Cardiac muscle cell (in vitro differentiated cells and primary cell): ENCODE measurements at regions not wholly inside any gene's neighbourhood (a gene's known extent, or its start where the extent isn't known, plus 50 kb on each side); places are given as distances from the start of the nearest gene placed in this dataset.

Experiments used
- DNase-seq, 2 donors: peaks; one replicate each; pipeline versions ENCODE4 v3.0.0 to v3.0.0-alpha.2; 2010 to 2017; ENCODE audit warnings: low read depth in 1 of 2, low spot score in 1 of 2
- H3K27ac ChIP-seq: fragments of 200-600 bp; sonication (generic); 2 replicates; pipeline ENCODE4 v1.5.1; 2016
- H3K27me3 ChIP-seq: fragments of 200-600 bp; sonication (generic); 2 replicates; pipeline ENCODE4 v1.6.0; 2016; ENCODE audit warnings: control low read depth
- H3K36me3 ChIP-seq: fragments of 200-600 bp; sonication (generic); 2 replicates; pipeline ENCODE4 v1.5.1; 2016; ENCODE audit warnings: control low read depth
- H3K4me1 ChIP-seq: fragments of 200-600 bp; sonication (generic); 2 replicates; pipeline ENCODE4 v1.8.1; 2017; ENCODE audit warnings: low read depth, mild to moderate bottlenecking, mixed run types
- H3K4me3 ChIP-seq: fragments of 200-600 bp; sonication (generic); 2 replicates; pipeline ENCODE4 v1.5.1; 2016; ENCODE audit warnings: mild to moderate bottlenecking
- H3K9me3 ChIP-seq: fragments of 200-600 bp; sonication (generic); 2 replicates; pipeline ENCODE4 v1.5.1; 2017; ENCODE audit warnings: low read depth, mild to moderate bottlenecking, control low read depth
- CTCF ChIP-seq: IDR thresholded peaks from 2 replicates; pipeline ENCODE4 v1.5.1; 2012; ENCODE audit warnings: low read depth, mild to moderate bottlenecking, low read length

- Histone ChIP-seq H3K4me1 (no peaks in the 10 kb centered on the region), H3K36me3 (no peaks in the 10 kb centered on the region), H3K4me3 (no peak overlapping the region), H3K27me3 (no peaks in the 10 kb centered on the region), H3K27ac (no peak overlapping the region), H3K9me3 (no peaks in the 10 kb centered on the region)
- no peak for DNase-seq
- TF ChIP-seq CTCF = no peak
Measured at GRCh38 chr5:3660630-3661029, 65.0 kb downstream of the IRX1 start.

- no peak for TF ChIP-seq CTCF
- Histone ChIP-seq H3K27ac (no peak overlapping the region), H3K4me3 (no peak overlapping the region), H3K9me3 (no peaks in the 10 kb centered on the region), H3K36me3 (no peaks in the 10 kb centered on the region), H3K4me1 (no peaks in the 10 kb centered on the region), H3K27me3 (no peaks in the 10 kb centered on the region)
- no peak for DNase-seq
Measured at GRCh38 chr5:3661755-3662296, 66.2 kb downstream of the IRX1 start.

- Histone ChIP-seq H3K27me3 (no peaks in the 10 kb centered on the region), H3K4me3 (no peak overlapping the region), H3K4me1 (no peaks in the 10 kb centered on the region), H3K9me3 (no peaks in the 10 kb centered on the region), H3K27ac (no peak overlapping the region), H3K36me3 (no peaks in the 10 kb centered on the region)
- TF ChIP-seq CTCF = no peak
- DNase-seq = no peak
Measured at GRCh38 chr5:3662344-3662743, 66.7 kb downstream of the IRX1 start.

GRCh38 chr5:3671337-3671736 is 75.7 kb downstream of the IRX1 start:
- Histone ChIP-seq H3K4me3 (no peak overlapping the region), H3K27me3 (no peaks in the 10 kb centered on the region), H3K9me3 (no peaks in the 10 kb centered on the region), H3K36me3 (no peaks in the 10 kb centered on the region), H3K4me1 (no peaks in the 10 kb centered on the region), H3K27ac (no peak overlapping the region)
- DNase-seq = no peak
- TF ChIP-seq CTCF = no peak

GRCh38 chr5:3678801-3679200 is 83.2 kb downstream of the IRX1 start:
- Histone ChIP-seq H3K36me3 (no peaks in the 10 kb centered on the region), H3K27me3 (no peaks in the 10 kb centered on the region), H3K9me3 (no peaks in the 10 kb centered on the region), H3K4me3 (no peak overlapping the region), H3K4me1 (peaks cover 12% of the 10 kb centered on the region), H3K27ac (no peak overlapping the region)
- no peak for DNase-seq
- TF ChIP-seq CTCF = no peak

- Histone ChIP-seq H3K9me3 (no peaks in the 10 kb centered on the region), H3K36me3 (no peaks in the 10 kb centered on the region), H3K4me1 (peaks cover 12% of the 10 kb centered on the region), H3K27ac (no peak overlapping the region), H3K4me3 (no peak overlapping the region), H3K27me3 (no peaks in the 10 kb centered on the region)
- peak in 1 of 2 donors; percentile 63 for DNase-seq
- no peak for TF ChIP-seq CTCF
Measured at GRCh38 chr5:3680821-3681220, 85.2 kb downstream of the IRX1 start.
